ENCODE measurements at regions not wholly inside any gene's neighbourhood (a gene's known extent, or its start where the extent isn't known, plus 50 kb on each side); places are given as distances from the start of the nearest gene placed in this dataset.

- peak; percentile 12 for DNase-seq
Measured at GRCh38 chr11:59302991-59303390, 55.7 kb upstream of the OR5AN1 start.

GRCh38 chr11:59295435-59295834, 63.3 kb upstream of the OR5AN1 start:
- DNase-seq, result no peak

- no peak for DNase-seq
Measured at GRCh38 chr11:59292611-59293010, 66.1 kb upstream of the OR5AN1 start.

- DNase-seq, result no peak
Measured at GRCh38 chr11:59291228-59291627, 67.5 kb upstream of the OR5AN1 start.

- no peak for DNase-seq
Measured at GRCh38 chr11:59289356-59290181, 69.1 kb upstream of the OR5AN1 start.

- no peak for DNase-seq
Measured at GRCh38 chr11:59285716-59286260, 72.9 kb upstream of the OR5AN1 start.

GRCh38 chr11:59284773-59285129, 72.0 kb upstream of the MPEG1 start:
- no peak for DNase-seq

- DNase-seq, result peak; percentile 36
Measured at GRCh38 chr11:59283825-59284772, 71.4 kb upstream of the MPEG1 start.

- DNase-seq, result no peak
Measured at GRCh38 chr11:59283311-59283710, 70.6 kb upstream of the MPEG1 start.

- DNase-seq, result no peak
Measured at GRCh38 chr11:59281177-59281576, 68.5 kb upstream of the MPEG1 start.

GRCh38 chr11:59273373-59273841, 60.7 kb upstream of the MPEG1 start:
- DNase-seq, result no peak

- DNase-seq, result no peak
Measured at GRCh38 chr11:59272771-59273372, 60.1 kb upstream of the MPEG1 start.

GRCh38 chr11:59271811-59272327, 59.1 kb upstream of the MPEG1 start:
- no peak for DNase-seq

GRCh38 chr11:59271247-59271755, 58.6 kb upstream of the MPEG1 start:
- no peak for DNase-seq

GRCh38 chr11:59267736-59268475, 55.2 kb upstream of the MPEG1 start:
- DNase-seq, result no peak

GRCh38 chr11:59267196-59267595, 54.5 kb upstream of the MPEG1 start:
- no peak for DNase-seq

GRCh38 chr11:59266491-59266890, 53.8 kb upstream of the MPEG1 start:
- no peak for DNase-seq

GRCh38 chr11:59265735-59266134, 53.0 kb upstream of the MPEG1 start:
- DNase-seq, result no peak

GRCh38 chr11:59264736-59265135, 52.0 kb upstream of the MPEG1 start:
- no peak for DNase-seq

GRCh38 chr11:59263225-59263894, 50.6 kb upstream of the MPEG1 start:
- no peak for DNase-seq
